D721Med (cell line): ENCODE measurements at regions not wholly inside any gene's neighbourhood (a gene's known extent, or its start where the extent isn't known, plus 50 kb on each side); places are given as distances from the start of the nearest gene placed in this dataset.

Source experiments
- DNase-seq: peaks from one replicate; pipeline ENCODE4 v3.0.0; 2011; ENCODE audit warnings: low spot score; ENCODE audit not compliant: insufficient read length
- FAIRE-seq: peaks from 2 replicates; lab custom pipeline; 2011; peaks lifted over from hg19 to GRCh38; lab: Jason Lieb, UNC
- CTCF ChIP-seq: IDR thresholded peaks from 2 replicates; pipeline ENCODE4 v1.5.1; 2012; ENCODE audit warnings: mild to moderate bottlenecking, control low read depth; ENCODE audit not compliant: insufficient read depth; ENCODE audit errors: missing control alignments

DNA sequence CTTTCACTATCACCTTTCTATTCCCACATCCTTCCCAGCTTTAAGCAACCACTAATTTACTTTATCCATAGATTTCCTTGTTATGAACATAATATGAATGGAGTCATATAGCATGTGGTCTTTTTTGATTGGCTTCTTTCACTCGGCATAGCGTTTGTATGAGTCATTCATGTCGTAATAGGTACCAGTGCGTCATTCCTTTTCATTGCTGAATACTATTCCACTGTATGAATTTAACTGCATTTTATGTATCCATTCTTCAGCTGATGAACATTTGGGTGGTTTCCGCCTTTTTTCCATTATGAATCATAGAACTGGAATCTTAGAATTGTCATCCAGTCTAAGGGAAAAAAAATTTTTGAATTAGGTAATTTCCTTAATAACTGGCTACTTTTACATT is 411.3 kb upstream of the AUTS2 start:
- FAIRE-seq, result no peak

GRCh38 chr7:69187824-69188333 is 410.4 kb upstream of the AUTS2 start:
- FAIRE-seq, result peak; percentile 48
- no peak for DNase-seq
- TF ChIP-seq CTCF, result no peak

More for the DNA sequence above, 411.3 kb upstream of the AUTS2 start:
- DNase-seq, result no peak
- TF ChIP-seq CTCF, result no peak

GRCh38 chr7:69189406-69189805 is 408.9 kb upstream of the AUTS2 start:
- FAIRE-seq (no peak), DNase-seq (no peak)
- no peak for TF ChIP-seq CTCF

- FAIRE-seq (no peak), DNase-seq (no peak)
- TF ChIP-seq CTCF, result no peak
Measured at GRCh38 chr7:69190025-69190424, 408.2 kb upstream of the AUTS2 start.

GRCh38 chr7:69190763-69191162 is 407.5 kb upstream of the AUTS2 start:
- no peak for DNase-seq
- FAIRE-seq, result no peak
- TF ChIP-seq CTCF, result no peak

DNA sequence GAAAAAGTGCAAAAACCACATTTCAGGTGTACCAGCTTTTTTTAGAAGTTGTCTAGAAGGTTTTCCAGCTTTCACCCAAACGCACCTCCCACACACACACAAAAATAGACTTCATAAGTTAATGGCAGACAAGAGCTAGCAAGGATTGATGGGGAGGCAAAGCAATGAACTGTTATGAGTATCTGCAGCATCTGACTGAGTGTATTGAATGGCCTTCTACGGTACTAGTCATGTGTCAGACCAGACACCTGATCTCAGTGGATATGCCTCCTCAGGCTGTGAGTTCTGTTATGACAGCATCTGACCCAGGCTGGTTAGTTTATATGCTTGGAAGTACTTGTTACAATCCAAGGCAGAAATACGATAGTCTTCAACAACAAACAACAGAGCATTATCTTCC is 406.1 kb upstream of the AUTS2 start:
- DNase-seq, result no peak
- FAIRE-seq, result no peak
- TF ChIP-seq CTCF, result no peak

DNA sequence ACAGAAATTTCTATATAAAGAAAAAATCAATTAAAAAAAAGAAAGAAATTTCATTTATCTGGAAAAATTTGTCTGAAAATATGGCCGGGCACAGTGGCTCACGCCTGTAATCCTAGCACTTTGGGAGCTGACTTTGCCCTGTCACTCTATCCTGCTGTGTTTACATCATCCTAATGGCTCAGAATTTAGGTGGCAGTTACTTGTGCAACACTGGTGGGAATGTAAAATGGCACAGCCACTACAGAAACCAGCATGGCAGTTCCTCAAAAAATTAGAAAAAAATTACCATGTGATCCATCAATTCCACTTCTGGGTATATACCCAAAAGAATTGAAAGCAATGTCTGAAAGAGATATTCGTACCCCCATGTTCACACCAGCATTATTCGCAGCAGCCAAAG is 405.2 kb upstream of the AUTS2 start:
- no peak for TF ChIP-seq CTCF
- no peak for DNase-seq
- FAIRE-seq, result no peak
